ENCODE measurements at regions not wholly inside any gene's neighbourhood (a gene's known extent, or its start where the extent isn't known, plus 50 kb on each side); places are given as distances from the start of the nearest gene placed in this dataset.

DNA sequence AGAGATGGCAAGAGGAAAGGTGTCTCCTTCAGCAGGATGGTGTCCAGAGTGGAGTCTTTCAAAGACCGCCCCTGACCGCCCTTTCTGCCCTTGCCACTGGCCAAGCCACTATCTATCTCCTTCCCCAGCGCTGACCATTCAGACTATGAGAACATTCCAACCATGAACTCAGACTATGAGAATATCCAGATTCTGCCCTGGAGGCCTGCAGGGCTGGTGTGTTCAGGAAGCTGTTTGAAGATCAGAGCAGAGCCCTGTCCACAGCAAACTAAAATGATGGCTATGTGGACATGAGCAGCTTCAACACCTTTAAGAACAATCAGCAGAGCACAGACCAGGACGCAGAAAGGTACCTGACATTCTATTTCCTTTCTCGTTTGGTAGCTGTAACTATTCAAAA is 57.3 kb upstream of the WNT7A start:
- TF ChIP-seq, protein P1, sequence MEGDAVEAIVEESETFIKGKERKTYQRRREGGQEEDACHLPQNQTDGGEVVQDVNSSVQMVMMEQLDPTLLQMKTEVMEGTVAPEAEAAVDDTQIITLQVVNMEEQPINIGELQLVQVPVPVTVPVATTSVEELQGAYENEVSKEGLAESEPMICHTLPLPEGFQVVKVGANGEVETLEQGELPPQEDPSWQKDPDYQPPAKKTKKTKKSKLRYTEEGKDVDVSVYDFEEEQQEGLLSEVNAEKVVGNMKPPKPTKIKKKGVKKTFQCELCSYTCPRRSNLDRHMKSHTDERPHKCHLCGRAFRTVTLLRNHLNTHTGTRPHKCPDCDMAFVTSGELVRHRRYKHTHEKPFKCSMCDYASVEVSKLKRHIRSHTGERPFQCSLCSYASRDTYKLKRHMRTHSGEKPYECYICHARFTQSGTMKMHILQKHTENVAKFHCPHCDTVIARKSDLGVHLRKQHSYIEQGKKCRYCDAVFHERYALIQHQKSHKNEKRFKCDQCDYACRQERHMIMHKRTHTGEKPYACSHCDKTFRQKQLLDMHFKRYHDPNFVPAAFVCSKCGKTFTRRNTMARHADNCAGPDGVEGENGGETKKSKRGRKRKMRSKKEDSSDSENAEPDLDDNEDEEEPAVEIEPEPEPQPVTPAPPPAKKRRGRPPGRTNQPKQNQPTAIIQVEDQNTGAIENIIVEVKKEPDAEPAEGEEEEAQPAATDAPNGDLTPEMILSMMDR (IDR thresholded peaks at IDR 0.05), result no peak
- no peak for TF ChIP-seq POLR2A (IDR thresholded peaks at IDR 0.05)
